ENCODE measurements at regions not wholly inside any gene's neighbourhood (a gene's known extent, or its start where the extent isn't known, plus 50 kb on each side); places are given as distances from the start of the nearest gene placed in this dataset.
"Not testable (repeated sequence)": the region's sequence is repeated elsewhere in the genome, so short reads cannot be mapped to it uniquely, and the experiment has no call there.

- H3K27ac Mint-ChIP-seq = no peak overlapping the region
These were observed 432.8 kb downstream of the IRX1 start for GRCh38 chr5:4028384-4028783.

GRCh38 chr5:4033546-4033945 lies 437.9 kb downstream of the IRX1 start:
- Mint-ChIP-seq H3K9me3 (peaks cover 26% of the 10 kb centered on the region), H3K4me1 (peaks cover 11% of the 10 kb centered on the region)
- not testable (repeated sequence) for H3K36me3 Mint-ChIP-seq; DNase-seq (ENCODE audit: low spot score in 2 of 2, unreplicated experiment in 2 of 2); H3K4me3 Mint-ChIP-seq; H3K27ac Mint-ChIP-seq; H3K27me3 Mint-ChIP-seq (ENCODE audit: low read depth)

More at GRCh38 chr5:4028384-4028783, 432.8 kb downstream of the IRX1 start:
- TF ChIP-seq, protein P1, sequence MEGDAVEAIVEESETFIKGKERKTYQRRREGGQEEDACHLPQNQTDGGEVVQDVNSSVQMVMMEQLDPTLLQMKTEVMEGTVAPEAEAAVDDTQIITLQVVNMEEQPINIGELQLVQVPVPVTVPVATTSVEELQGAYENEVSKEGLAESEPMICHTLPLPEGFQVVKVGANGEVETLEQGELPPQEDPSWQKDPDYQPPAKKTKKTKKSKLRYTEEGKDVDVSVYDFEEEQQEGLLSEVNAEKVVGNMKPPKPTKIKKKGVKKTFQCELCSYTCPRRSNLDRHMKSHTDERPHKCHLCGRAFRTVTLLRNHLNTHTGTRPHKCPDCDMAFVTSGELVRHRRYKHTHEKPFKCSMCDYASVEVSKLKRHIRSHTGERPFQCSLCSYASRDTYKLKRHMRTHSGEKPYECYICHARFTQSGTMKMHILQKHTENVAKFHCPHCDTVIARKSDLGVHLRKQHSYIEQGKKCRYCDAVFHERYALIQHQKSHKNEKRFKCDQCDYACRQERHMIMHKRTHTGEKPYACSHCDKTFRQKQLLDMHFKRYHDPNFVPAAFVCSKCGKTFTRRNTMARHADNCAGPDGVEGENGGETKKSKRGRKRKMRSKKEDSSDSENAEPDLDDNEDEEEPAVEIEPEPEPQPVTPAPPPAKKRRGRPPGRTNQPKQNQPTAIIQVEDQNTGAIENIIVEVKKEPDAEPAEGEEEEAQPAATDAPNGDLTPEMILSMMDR (IDR thresholded peaks at IDR 0.05; ENCODE audit: unreplicated experiment) = no peak
- peaks cover 10% of the 10 kb centered on the region for H3K27me3 Mint-ChIP-seq (ENCODE audit: low read depth)
- H3K9me3 Mint-ChIP-seq = peaks cover 19% of the 10 kb centered on the region
- H3K36me3 Mint-ChIP-seq = peaks cover 4% of the 10 kb centered on the region
- no peak overlapping the region for H3K4me3 Mint-ChIP-seq
- peaks cover 31% of the 10 kb centered on the region for H3K4me1 Mint-ChIP-seq
- no peak for DNase-seq (ENCODE audit: low spot score in 2 of 2, unreplicated experiment in 2 of 2)

- Mint-ChIP-seq H3K27me3 (ENCODE audit: low read depth) (peaks cover 2% of the 10 kb centered on the region), H3K9me3 (peaks cover 11% of the 10 kb centered on the region), H3K27ac (no peak overlapping the region), H3K36me3 (no peaks in the 10 kb centered on the region), H3K4me3 (no peak overlapping the region), H3K4me1 (no peaks in the 10 kb centered on the region)
- DNase-seq (ENCODE audit: low spot score in 2 of 2, unreplicated experiment in 2 of 2) = no peak
- TF ChIP-seq, protein P1 (IDR thresholded peaks at IDR 0.05; ENCODE audit: unreplicated experiment) = no peak
These were observed 441.2 kb downstream of the IRX1 start for GRCh38 chr5:4036861-4037260.

DNA sequence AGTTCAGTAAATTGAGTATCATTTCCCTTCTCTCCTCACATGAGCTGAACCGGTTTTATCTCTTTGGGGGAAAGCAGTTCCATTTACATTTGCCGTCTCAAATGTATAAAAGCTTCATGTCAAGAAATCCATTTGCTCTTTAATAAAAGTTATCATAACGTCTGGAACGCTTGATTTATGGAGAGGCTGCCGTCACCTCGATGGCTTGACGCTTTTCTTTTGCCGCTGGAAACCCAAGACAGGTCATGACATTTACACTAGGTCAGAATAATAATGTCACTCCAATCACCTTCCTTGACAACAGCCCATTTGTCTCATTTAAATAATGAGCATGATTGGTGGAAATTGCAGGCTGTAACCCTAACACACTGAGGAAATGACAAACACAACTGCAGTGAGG lies 443.4 kb downstream of the IRX1 start:
- no peaks in the 10 kb centered on the region for H3K4me1 Mint-ChIP-seq
- no peaks in the 10 kb centered on the region for H3K36me3 Mint-ChIP-seq
- no peak overlapping the region for H3K4me3 Mint-ChIP-seq
- H3K9me3 Mint-ChIP-seq = peaks cover 3% of the 10 kb centered on the region
- H3K27ac Mint-ChIP-seq = no peak overlapping the region
- DNase-seq (ENCODE audit: low spot score in 2 of 2, unreplicated experiment in 2 of 2) = no peak
- peaks cover 2% of the 10 kb centered on the region for H3K27me3 Mint-ChIP-seq (ENCODE audit: low read depth)
- TF ChIP-seq, protein P1 (IDR thresholded peaks at IDR 0.05; ENCODE audit: unreplicated experiment) = no peak

GRCh38 chr5:4042311-4042710 lies 446.7 kb downstream of the IRX1 start:
- Mint-ChIP-seq H3K27me3 (ENCODE audit: low read depth) (no peaks in the 10 kb centered on the region), H3K36me3 (no peaks in the 10 kb centered on the region), H3K9me3 (peaks cover 20% of the 10 kb centered on the region), H3K27ac (no peak overlapping the region), H3K4me1 (no peaks in the 10 kb centered on the region), H3K4me3 (no peak overlapping the region)
- no peak for DNase-seq (ENCODE audit: low spot score in 2 of 2, unreplicated experiment in 2 of 2)
- TF ChIP-seq, protein P1 (IDR thresholded peaks at IDR 0.05; ENCODE audit: unreplicated experiment) = no peak

DNA sequence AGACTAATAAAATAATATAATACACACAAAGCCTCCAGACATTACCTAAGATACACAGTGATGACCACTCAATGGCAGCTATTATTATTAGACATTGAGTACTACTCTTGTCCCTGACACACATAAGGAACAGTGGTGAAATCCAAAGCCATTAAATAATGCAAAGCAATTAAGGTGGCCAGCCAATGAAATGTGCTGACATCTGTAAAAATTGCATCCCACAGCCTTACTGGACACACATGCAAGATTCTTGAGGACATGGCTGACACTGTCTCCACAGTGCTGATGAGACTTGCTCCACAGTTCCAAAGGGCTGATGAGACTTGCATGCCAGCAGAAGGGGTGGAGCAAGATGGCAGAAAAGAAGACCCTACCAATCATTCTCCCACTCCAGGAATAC lies 447.5 kb downstream of the IRX1 start:
- no peaks in the 10 kb centered on the region for H3K4me1 Mint-ChIP-seq
- no peak for DNase-seq (ENCODE audit: low spot score in 2 of 2, unreplicated experiment in 2 of 2)
- H3K9me3 Mint-ChIP-seq = peaks cover 23% of the 10 kb centered on the region
- H3K4me3 Mint-ChIP-seq = no peak overlapping the region
- H3K36me3 Mint-ChIP-seq = no peaks in the 10 kb centered on the region
- TF ChIP-seq, protein P1 (IDR thresholded peaks at IDR 0.05; ENCODE audit: unreplicated experiment) = no peak
- no peak overlapping the region for H3K27ac Mint-ChIP-seq
- peaks cover under 1% of the 10 kb centered on the region for H3K27me3 Mint-ChIP-seq (ENCODE audit: low read depth)
